ENCODE measurements at regions not wholly inside any gene's neighbourhood (a gene's known extent, or its start where the extent isn't known, plus 50 kb on each side); places are given as distances from the start of the nearest gene placed in this dataset.

DNA sequence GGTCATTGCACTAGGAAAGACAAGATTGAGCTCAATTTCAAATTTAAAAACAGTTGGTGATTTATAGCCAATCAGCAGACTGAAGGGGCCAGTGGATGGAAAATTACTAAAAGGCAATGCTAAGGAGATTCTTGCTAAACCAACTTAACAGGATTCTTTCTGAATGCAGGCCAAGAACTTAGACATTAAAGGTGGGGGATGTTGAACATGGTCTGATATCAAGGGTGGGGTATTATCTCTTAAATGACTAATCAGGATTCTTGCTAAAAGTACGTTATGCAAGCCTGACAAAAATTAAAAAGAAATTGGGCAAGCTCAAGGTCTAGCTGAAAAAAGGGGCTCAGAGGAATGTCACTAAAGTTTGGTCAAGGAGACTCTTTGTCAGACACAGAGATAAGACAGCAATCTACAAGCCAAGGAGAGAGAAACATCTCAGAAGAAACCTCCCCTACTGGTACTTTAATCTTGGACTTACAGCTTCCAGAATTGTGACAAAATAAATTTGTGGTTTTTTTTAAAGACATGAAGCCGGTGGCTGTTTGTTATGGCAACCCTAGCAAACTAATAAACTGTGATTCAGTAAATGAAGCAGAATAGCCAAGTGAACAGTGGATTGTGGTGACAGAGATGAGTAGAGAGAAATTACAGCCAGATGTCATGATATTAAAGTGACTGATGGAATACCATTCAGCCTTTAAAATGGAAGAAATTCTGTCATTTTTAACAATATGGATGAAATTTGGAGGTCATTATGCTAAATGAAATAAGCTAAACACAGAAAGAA, 120.3 kb upstream of the KLHL4 start:
- WGBS (ENCODE audit: insufficient coverage, low coverage, missing lambda C conversion rate), result 0% methylated on average over 2 of the region's 2 CpGs
- no TSS peak for BruUV-seq (replicated peaks)
- H3K9ac ChIP-seq (ENCODE audit: insufficient read depth in 1 of 2, low read depth in 2 of 2, low read length in 2 of 2), result no peak overlapping the region
- H4K20me1 ChIP-seq (replicated peaks; ENCODE audit: control insufficient read depth, insufficient read depth, low read length), result no peaks in the 10 kb centered on the region
- H3K27me3 ChIP-seq (ENCODE audit: control insufficient read depth in 2 of 2, insufficient read depth in 2 of 2, low read length in 2 of 2), result no peaks in the 10 kb centered on the region
- intact Hi-C loops (cut with micrococcal nuclease) (no loop called here), in situ Hi-C loops (cut with MboI) (no loop called here)
- H3K9me3 ChIP-seq (replicated peaks; ENCODE audit: control insufficient read depth, insufficient read depth, low read depth, low read length), result no peaks in the 10 kb centered on the region
- no peak overlapping the region for H3K4me2 ChIP-seq (ENCODE audit: insufficient read depth, low read length)
- no peaks in the 10 kb centered on the region for H3K36me3 ChIP-seq (ENCODE audit: control insufficient read depth, insufficient read depth, low read length)
- ATAC-seq, result no peak
- no peak overlapping the region for H3K27ac ChIP-seq (ENCODE audit: extremely low read depth, low read depth, low read length)
- H3K4me3 ChIP-seq, result no peak overlapping the region
- no peaks in the 10 kb centered on the region for H3K79me2 ChIP-seq (ENCODE audit: control insufficient read depth, insufficient read depth, low read length)
- FAIRE-seq, result no peak
- H2AFZ ChIP-seq (ENCODE audit: low read depth, low read length), result no peak overlapping the region
- no peaks in the 10 kb centered on the region for H3K4me1 ChIP-seq (replicated peaks in 1 of 2; ENCODE audit: control insufficient read depth in 2 of 2, insufficient read depth in 2 of 2, low read length in 2 of 2)
- peak; percentile 42; the same call in 1 of the 2 replicates for TF ChIP-seq ZNF766 (CRISPR knock-in tag; conservative IDR thresholded peaks at IDR 0.05)
- TF ChIP-seq RBM39 (optimal IDR thresholded peaks at IDR 0.05; ENCODE audit: low read depth, low read length), result no peak
- peak in 1 of 4 experiments; percentile 1 for DNase-seq (ENCODE audit: extremely low read depth in 1 of 4, low spot score in 3 of 4)
- ChIA-PET CTCF (ENCODE audit: low intra/inter-chr PET ratio) (no interaction called here), POLR2A (no interaction called here)
- no peaks in the 10 kb centered on the region for H3K9me1 ChIP-seq (ENCODE audit: control insufficient read depth, insufficient read depth, low read length)

DNA sequence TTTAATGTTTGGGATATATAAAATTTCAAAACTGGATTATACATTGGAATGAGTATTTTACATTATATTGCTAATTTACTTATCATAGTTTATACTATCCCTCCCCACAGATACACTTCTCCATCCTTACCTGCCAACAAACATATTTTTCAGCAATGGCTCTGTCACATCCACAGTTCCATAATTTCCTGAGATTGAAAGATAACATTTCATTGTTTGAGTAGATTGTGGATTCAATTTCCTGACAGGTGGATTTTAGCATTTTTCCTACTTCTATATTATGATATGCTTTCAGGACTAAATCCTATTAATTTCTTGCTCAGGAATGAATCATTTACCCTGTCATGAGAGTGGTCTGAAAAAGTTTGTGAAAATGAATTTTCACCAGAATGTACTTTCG, 115.3 kb upstream of the KLHL4 start:
- Histone ChIP-seq H3K27me3 (ENCODE audit: control insufficient read depth in 2 of 2, insufficient read depth in 2 of 2, low read length in 2 of 2) (no peaks in the 10 kb centered on the region), H3K36me3 (ENCODE audit: control insufficient read depth, insufficient read depth, low read length) (no peaks in the 10 kb centered on the region), H3K9me1 (ENCODE audit: control insufficient read depth, insufficient read depth, low read length) (no peaks in the 10 kb centered on the region), H3K9ac (ENCODE audit: insufficient read depth in 1 of 2, low read depth in 2 of 2, low read length in 2 of 2) (no peak overlapping the region), H3K27ac (ENCODE audit: extremely low read depth, low read depth, low read length) (no peak overlapping the region), H4K20me1 (replicated peaks; ENCODE audit: control insufficient read depth, insufficient read depth, low read length) (no peaks in the 10 kb centered on the region), H3K4me2 (ENCODE audit: insufficient read depth, low read length) (no peak overlapping the region), H3K9me3 (replicated peaks; ENCODE audit: control insufficient read depth, insufficient read depth, low read depth, low read length) (no peaks in the 10 kb centered on the region), H3K4me3 (no peak overlapping the region), H3K79me2 (ENCODE audit: control insufficient read depth, insufficient read depth, low read length) (no peaks in the 10 kb centered on the region), H3K4me1 (replicated peaks in 1 of 2; ENCODE audit: control insufficient read depth in 2 of 2, insufficient read depth in 2 of 2, low read length in 2 of 2) (no peaks in the 10 kb centered on the region), H2AFZ (ENCODE audit: low read depth, low read length) (no peak overlapping the region)
- WGBS (ENCODE audit: insufficient coverage, low coverage, missing lambda C conversion rate), result 36% methylated on average over 1 of the region's 1 CpG
- DNase-seq (ENCODE audit: extremely low read depth in 1 of 4, low spot score in 3 of 4), result no peak
- no TSS peak for BruUV-seq (replicated peaks)
- in situ Hi-C loops (cut with MboI), result no loop called here
- intact Hi-C loops (cut with micrococcal nuclease), result no loop called here
- no peak for FAIRE-seq
- POLR2A ChIA-PET, result no interaction called here
- CTCF ChIA-PET (ENCODE audit: low intra/inter-chr PET ratio), result no interaction called here
- no peak for ATAC-seq
- no peak for TF ChIP-seq SOX6 (IDR thresholded peaks at IDR 0.05)
- no peak for TF ChIP-seq ZNF57 (CRISPR knock-in tag; IDR thresholded peaks at IDR 0.05)
- no peak for TF ChIP-seq ZBTB7A (IDR thresholded peaks at IDR 0.05; ENCODE audit: borderline replicate concordance, control insufficient read depth, low read depth, low read length)
